Sigmoid colon (tissue), 4 donors: ENCODE measurements at regions not wholly inside any gene's neighbourhood (a gene's known extent, or its start where the extent isn't known, plus 50 kb on each side); places are given as distances from the start of the nearest gene placed in this dataset.

Experiments
- CTCF ChIP-seq, 4 experiments: fragments of 450-650 bp in 3 of 4; fragments of 200-600 bp in 1 of 4; IDR thresholded peaks; one replicate each; pipeline ENCODE4 v1.5.1; 2016 to 2019; ENCODE audit warnings: antibody characterized with exemption in 4 of 4, mild to moderate bottlenecking in 3 of 4, moderate library complexity in 2 of 4
- EP300 ChIP-seq, 4 donors: sonication (generic); formaldehyde crosslinking; IDR thresholded peaks; one replicate each; pipeline ENCODE4 v1.6.1; 2017; ENCODE audit warnings: antibody characterized with exemption in 4 of 4
- POLR2A ChIP-seq, 2 donors: fragments of 450-650 bp; IDR thresholded peaks; one replicate each; pipeline ENCODE4 v1.6.1; 2016; ENCODE audit warnings: antibody characterized with exemption in 2 of 2, mild to moderate bottlenecking in 2 of 2, moderate library complexity in 2 of 2
- POLR2AphosphoS5 ChIP-seq, 4 donors: sonication (generic); formaldehyde crosslinking; IDR thresholded peaks; one replicate each; pipeline ENCODE4 v1.6.1; 2017; ENCODE audit warnings: antibody characterized with exemption in 4 of 4

- TF ChIP-seq CTCF (IDR thresholded peaks at IDR 0.05): no peak
- TF ChIP-seq POLR2A (IDR thresholded peaks at IDR 0.05): no peak
- TF ChIP-seq EP300 (IDR thresholded peaks at IDR 0.05): no peak
- TF ChIP-seq POLR2AphosphoS5 (IDR thresholded peaks at IDR 0.05): no peak
These were observed 447.9 kb downstream of the DSEL start for GRCh38 chr18:67068608-67069007.
